ENCODE measurements at regions not wholly inside any gene's neighbourhood (a gene's known extent, or its start where the extent isn't known, plus 50 kb on each side); places are given as distances from the start of the nearest gene placed in this dataset.

DNA sequence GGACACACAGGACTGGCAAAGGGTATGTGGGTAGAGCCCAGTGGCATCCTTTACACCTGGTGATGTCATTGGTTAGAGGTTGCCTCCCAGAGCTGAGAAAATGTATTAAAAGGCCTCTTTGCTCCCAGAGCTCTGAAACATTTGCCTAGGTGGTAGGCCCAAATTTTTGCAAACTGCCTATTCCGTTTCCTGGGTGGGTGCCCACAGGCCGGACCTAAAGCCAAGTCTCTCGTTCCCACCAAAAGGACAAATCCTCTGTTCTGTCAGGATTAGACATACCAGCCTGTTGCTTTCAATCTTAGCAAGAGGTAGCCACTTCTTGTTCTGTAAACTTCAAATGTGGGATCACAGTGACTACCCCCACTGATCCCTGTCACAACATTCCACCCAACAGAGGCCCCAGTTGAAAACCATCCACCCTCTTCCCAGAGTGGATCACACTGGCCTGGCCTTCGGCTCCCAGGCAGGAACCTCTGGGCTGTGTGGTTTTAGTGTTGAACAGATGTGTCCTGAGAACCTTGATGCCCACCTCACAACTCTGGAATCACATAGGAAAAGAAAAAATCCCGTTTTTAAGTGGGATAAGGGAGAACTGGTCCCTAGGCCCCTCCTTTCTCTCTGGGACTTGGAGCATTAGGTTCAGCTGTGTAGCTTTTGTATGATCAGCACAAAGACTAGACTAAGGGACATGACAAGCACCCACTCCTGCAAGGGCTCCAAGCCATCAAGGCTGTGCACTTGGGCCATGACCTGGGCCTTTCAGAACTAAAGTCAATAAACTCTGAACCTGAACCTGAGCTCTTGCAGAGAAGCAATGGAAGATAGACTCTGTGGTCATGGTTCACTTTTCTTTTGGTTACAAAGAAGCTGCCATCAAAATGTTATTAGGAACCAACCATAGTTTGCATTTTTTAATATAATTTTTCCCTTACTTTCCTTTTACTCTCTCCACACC is 211.3 kb downstream of the CYP26B1 start:
- ATAC-seq (ENCODE audit: low FRiP score in 2 of 2) (no peak), DNase-seq (no peak)
- no peaks in the 10 kb centered on the region for H3K27me3 ChIP-seq
- no peak overlapping the region for H3K4me3 ChIP-seq
- no peaks in the 10 kb centered on the region for H3K9me3 ChIP-seq
- H3K27ac ChIP-seq: no peak overlapping the region
- WGBS, 2 donors: 76 to 89% methylated on average over 5 of the region's 5 CpGs
- TF ChIP-seq, protein P1, sequence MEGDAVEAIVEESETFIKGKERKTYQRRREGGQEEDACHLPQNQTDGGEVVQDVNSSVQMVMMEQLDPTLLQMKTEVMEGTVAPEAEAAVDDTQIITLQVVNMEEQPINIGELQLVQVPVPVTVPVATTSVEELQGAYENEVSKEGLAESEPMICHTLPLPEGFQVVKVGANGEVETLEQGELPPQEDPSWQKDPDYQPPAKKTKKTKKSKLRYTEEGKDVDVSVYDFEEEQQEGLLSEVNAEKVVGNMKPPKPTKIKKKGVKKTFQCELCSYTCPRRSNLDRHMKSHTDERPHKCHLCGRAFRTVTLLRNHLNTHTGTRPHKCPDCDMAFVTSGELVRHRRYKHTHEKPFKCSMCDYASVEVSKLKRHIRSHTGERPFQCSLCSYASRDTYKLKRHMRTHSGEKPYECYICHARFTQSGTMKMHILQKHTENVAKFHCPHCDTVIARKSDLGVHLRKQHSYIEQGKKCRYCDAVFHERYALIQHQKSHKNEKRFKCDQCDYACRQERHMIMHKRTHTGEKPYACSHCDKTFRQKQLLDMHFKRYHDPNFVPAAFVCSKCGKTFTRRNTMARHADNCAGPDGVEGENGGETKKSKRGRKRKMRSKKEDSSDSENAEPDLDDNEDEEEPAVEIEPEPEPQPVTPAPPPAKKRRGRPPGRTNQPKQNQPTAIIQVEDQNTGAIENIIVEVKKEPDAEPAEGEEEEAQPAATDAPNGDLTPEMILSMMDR (IDR thresholded peaks at IDR 0.05): no peak
- TF ChIP-seq POLR2A (IDR thresholded peaks at IDR 0.05) (no peak), EP300 (IDR thresholded peaks at IDR 0.05) (no peak), POLR2AphosphoS5 (IDR thresholded peaks at IDR 0.05) (no peak)
- H3K36me3 ChIP-seq: no peaks in the 10 kb centered on the region
- H3K4me1 ChIP-seq: peaks cover 0 to 4% (median 0%) of the 10 kb centered on the region in 4 donors

DNA sequence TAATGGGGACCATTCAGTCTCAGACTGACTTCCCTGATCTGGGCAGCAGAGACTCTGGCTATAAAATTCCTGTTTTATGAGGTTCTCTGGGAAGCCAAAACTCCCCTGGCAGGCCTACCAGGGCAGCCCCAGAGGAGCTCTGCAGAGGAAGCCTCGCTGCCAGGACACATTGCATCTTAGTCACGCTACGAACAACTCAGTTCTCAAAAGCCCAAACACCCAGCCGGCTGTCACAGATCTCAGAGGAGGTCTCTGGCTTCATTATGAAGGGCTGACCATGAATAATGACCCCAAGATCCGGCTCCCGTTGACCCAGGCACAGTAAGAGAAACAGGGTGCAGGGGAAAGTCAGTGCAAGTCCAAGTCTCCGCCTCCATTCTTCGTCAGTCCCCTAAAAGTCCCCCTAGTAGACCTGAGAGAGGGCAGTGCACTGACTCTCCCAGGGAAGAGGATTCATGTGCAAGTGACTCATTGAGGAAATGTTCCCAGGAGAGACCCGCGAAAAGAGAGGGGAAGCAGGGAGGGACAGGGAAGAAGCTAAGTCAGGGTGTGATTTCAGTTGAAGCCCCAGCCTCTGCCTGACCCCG is 212.3 kb downstream of the CYP26B1 start:
- Histone ChIP-seq H3K27me3 (no peaks in the 10 kb centered on the region), H3K36me3 (no peaks in the 10 kb centered on the region), H3K4me3 (no peak overlapping the region), H3K4me1 (peaks cover 0 to 4% (median 0%) of the 10 kb centered on the region in 4 donors), H3K27ac (peak overlapping the region in 3 of 4 donors; percentile 24 to 52 (median 39)), H3K9me3 (no peaks in the 10 kb centered on the region)
- WGBS, 2 donors: 74 to 77% methylated on average over 7 to 11 of the region's 11 CpGs
- DNase-seq: no peak
- no peak for TF ChIP-seq EP300 (IDR thresholded peaks at IDR 0.05)
- TF ChIP-seq POLR2AphosphoS5 (IDR thresholded peaks at IDR 0.05): no peak
- TF ChIP-seq, protein P1 (IDR thresholded peaks at IDR 0.05): no peak
- no peak for TF ChIP-seq POLR2A (IDR thresholded peaks at IDR 0.05)
- ATAC-seq (ENCODE audit: low FRiP score in 2 of 2): peak in 1 of 2 donors; percentile 71

DNA sequence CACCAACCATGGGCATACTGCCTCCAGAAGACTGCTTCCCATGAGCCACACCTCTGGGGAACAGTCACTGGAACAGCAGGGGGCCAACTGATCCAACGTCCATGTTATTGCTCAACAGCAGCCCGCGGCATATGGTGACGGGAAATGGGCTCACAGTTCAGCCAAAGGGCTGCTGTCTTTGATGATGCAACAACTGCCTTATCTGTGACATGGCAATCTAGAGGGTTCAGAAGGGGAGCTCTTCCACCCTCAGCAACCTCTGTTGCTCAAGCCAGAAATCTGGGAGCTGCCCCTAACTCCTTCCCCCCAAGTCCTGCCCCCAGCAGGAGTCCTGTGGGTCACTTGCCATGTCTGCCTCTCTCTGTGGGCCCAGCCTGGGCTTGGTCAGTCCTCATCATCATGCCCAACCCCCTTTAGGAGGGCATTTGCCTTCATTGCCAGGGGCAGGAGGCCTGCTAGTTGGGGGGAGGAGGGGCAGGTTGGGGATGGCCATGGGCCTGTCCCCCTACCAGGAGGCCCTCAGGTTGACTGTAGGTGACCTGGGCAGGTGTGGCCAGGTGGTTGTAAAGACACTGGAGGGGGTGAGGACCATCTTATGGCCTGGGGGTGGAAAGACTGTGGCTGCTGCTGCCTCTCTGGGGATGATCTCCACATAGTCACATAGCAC is 212.9 kb downstream of the CYP26B1 start:
- Histone ChIP-seq H3K4me3 (no peak overlapping the region), H3K4me1 (peaks cover 0 to 5% (median 2%) of the 10 kb centered on the region in 4 donors), H3K27ac (peak overlapping the region in 3 of 4 donors; percentile 24 to 52 (median 39)), H3K9me3 (no peaks in the 10 kb centered on the region), H3K36me3 (no peaks in the 10 kb centered on the region), H3K27me3 (no peaks in the 10 kb centered on the region)
- ATAC-seq (ENCODE audit: low FRiP score in 2 of 2) (peak in 1 of 2 donors; percentile 76), DNase-seq (no peak)
- TF ChIP-seq, protein P1 (IDR thresholded peaks at IDR 0.05): no peak
- TF ChIP-seq EP300 (IDR thresholded peaks at IDR 0.05): peak in 3 of 4 donors; percentile 34 to 40 (median 39)
- peak; percentile 64 to 91 for TF ChIP-seq POLR2AphosphoS5 (IDR thresholded peaks at IDR 0.05)
- 69% methylated on average over 4 of the region's 4 CpGs; no CpG with 5 or more reads in 1 of the 2 donors for WGBS, 2 donors

DNA sequence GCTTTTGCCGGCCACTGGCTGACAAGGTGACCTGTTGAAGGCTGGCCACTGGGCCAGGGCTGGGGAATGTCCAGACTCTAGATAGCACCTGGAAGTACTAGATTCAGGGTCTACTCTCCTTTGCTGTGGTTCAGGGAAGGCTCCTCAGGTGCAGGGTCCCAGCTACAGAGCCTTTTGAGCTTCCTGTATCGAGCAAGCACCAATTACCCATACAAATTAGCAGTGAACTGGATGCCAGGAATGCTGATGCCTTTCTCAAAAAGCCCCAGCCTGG is 213.4 kb downstream of the CYP26B1 start:
- Histone ChIP-seq H3K9me3 (no peaks in the 10 kb centered on the region), H3K27me3 (no peaks in the 10 kb centered on the region), H3K4me1 (peaks cover 0 to 6% (median 2%) of the 10 kb centered on the region in 4 donors), H3K36me3 (no peaks in the 10 kb centered on the region), H3K27ac (no peak overlapping the region), H3K4me3 (no peak overlapping the region)
- TF ChIP-seq POLR2AphosphoS5 (IDR thresholded peaks at IDR 0.05): no peak
- TF ChIP-seq EP300 (IDR thresholded peaks at IDR 0.05): no peak
- TF ChIP-seq POLR2A (IDR thresholded peaks at IDR 0.05): no peak
- TF ChIP-seq, protein P1 (IDR thresholded peaks at IDR 0.05): no peak
- DNase-seq (no peak), ATAC-seq (ENCODE audit: low FRiP score in 2 of 2) (no peak)
- WGBS, 2 donors: 83 to 91% methylated on average over 1 to 2 of the region's 2 CpGs
